GM12878 (cell line): ENCODE measurements at regions not wholly inside any gene's neighbourhood (a gene's known extent, or its start where the extent isn't known, plus 50 kb on each side); places are given as distances from the start of the nearest gene placed in this dataset.

ENCODE experiments used
- ATAC-seq: fragments of 200-7000 bp; cut with Tn5 transposase; 3 replicates; pipeline ENCODE4 v1.9.1; 2020; ENCODE audit warnings: mild to moderate bottlenecking, moderate library complexity
- BruUV-seq: library from RNA; stranded (reverse); fragments of 400-500 nt; replicated peaks from 2 replicates; lab custom pipeline; 2021; lab: Mats Ljungman, UMichigan
- CTCF ChIA-PET: fragments of 300-600 bp; sonication (Branson Sonifier 250); formaldehyde crosslinking; extraction: SDS; loops from one replicate; lab custom pipeline; 2021; ENCODE audit warnings: inconsistent platforms; lab: Yijun Ruan, JAX
- POLR2A ChIA-PET: fragments of 350-600 bp; formaldehyde crosslinking; extraction: SDS; loops from one replicate; lab custom pipeline; 2021; ENCODE audit warnings: inconsistent platforms; lab: Charles Lee
- RAD21 ChIA-PET: fragments of 300-600 bp; sonication (Branson Sonifier 250); formaldehyde crosslinking; loops from one replicate; lab custom pipeline; 2023; ENCODE audit warnings: antibody characterized with exemption; ENCODE audit not compliant: unreplicated experiment; lab: Charles Lee
- SMC1A ChIA-PET: fragments of 300-600 bp; sonication (Branson Sonifier 250); formaldehyde crosslinking; loops from one replicate; lab custom pipeline; 2023; ENCODE audit not compliant: unreplicated experiment, uncharacterized antibody; lab: Charles Lee
- DNase-seq: peaks from one replicate; pipeline ENCODE4 v3.0.0-alpha.2; 2011; ENCODE audit warnings: low read depth, low spot score
- FAIRE-seq: peaks from 3 replicates; lab custom pipeline; 2011; peaks lifted over from hg19 to GRCh38; lab: Jason Lieb, UNC
- H2AFZ ChIP-seq: 2 replicates; pipeline ENCODE4 v1.6.0; 2011; ENCODE audit warnings: low read depth, low read length, control low read depth; ENCODE audit not compliant: control insufficient read depth
- H3K27ac ChIP-seq: 2 replicates; pipeline ENCODE4 v1.5.1; 2011; ENCODE audit warnings: control low read depth; ENCODE audit not compliant: control insufficient read depth, insufficient read depth
- H3K27me3 ChIP-seq, 2 experiments: replicated peaks in 1 of 2; 2 replicates each; pipeline versions ENCODE4 v1.6.0 to v1.6.1; 2011; ENCODE audit warnings: low read length in 1 of 2; ENCODE audit not compliant: control insufficient read depth in 2 of 2, insufficient read depth in 2 of 2
- H3K36me3 ChIP-seq, 2 experiments: 2 replicates each; pipeline ENCODE4 v1.5.1; 2011; ENCODE audit warnings: low read length in 1 of 2; ENCODE audit not compliant: control insufficient read depth in 2 of 2, insufficient read depth in 2 of 2
- H3K4me1 ChIP-seq: 2 replicates; pipeline ENCODE4 v1.6.1; 2011; ENCODE audit warnings: mild to moderate bottlenecking, low read length, moderate library complexity, mixed read lengths; ENCODE audit not compliant: control insufficient read depth, insufficient read depth
- H3K4me2 ChIP-seq: 2 replicates; pipeline ENCODE4 v1.6.0; 2011; ENCODE audit warnings: control low read depth; ENCODE audit not compliant: control insufficient read depth, insufficient read depth
- H3K4me3 ChIP-seq: fragments of 200-600 bp; sonication (generic); 2 replicates; pipeline ENCODE4 v1.5.1; 2016
- H3K79me2 ChIP-seq: 2 replicates; pipeline ENCODE4 v1.6.0; 2011; ENCODE audit warnings: low read length; ENCODE audit not compliant: control insufficient read depth, insufficient read depth
- H3K9ac ChIP-seq: 2 replicates; pipeline ENCODE4 v1.8.0; 2011; ENCODE audit warnings: low read length, control low read depth, mixed read lengths; ENCODE audit not compliant: control insufficient read depth, insufficient read depth
- H3K9me3 ChIP-seq: replicated peaks from 3 replicates; pipeline ENCODE4 v1.5.1; 2011; ENCODE audit warnings: mild to moderate bottlenecking, low read length; ENCODE audit not compliant: control insufficient read depth, insufficient read depth
- H4K20me1 ChIP-seq: 2 replicates; pipeline ENCODE4 v1.6.0; 2011; ENCODE audit not compliant: control insufficient read depth, insufficient read depth
- CHD4 ChIP-seq: fragments of 200-600 bp; sonication (generic); IDR thresholded peaks from 2 replicates; pipeline ENCODE4 v1.6.1; 2016; ENCODE audit warnings: mild to moderate bottlenecking
- NFYB ChIP-seq: IDR thresholded peaks from 2 replicates; pipeline ENCODE4 v1.6.1; 2011; ENCODE audit warnings: low read depth, mild to moderate bottlenecking, low read length, improper control_type of control experiment, moderate library complexity; ENCODE audit not compliant: insufficient read depth
- SIN3A ChIP-seq: IDR thresholded peaks from 2 replicates; pipeline ENCODE4 v1.6.1; 2012; ENCODE audit warnings: low read depth, low read length, improper control_type of control experiment
- ZBTB33 ChIP-seq: fragments of 450-650 bp; IDR thresholded peaks from 2 replicates; pipeline ENCODE4 v1.6.1; 2017; ENCODE audit warnings: mild to moderate bottlenecking
- ZNF24 ChIP-seq: fragments of 450-650 bp; IDR thresholded peaks from 2 replicates; pipeline ENCODE4 v1.6.1; 2017; ENCODE audit warnings: antibody characterized with exemption, mild to moderate bottlenecking
- ZNF274 ChIP-seq: IDR thresholded peaks from one replicate; pipeline ENCODE4 v1.8.0; 2011; ENCODE audit not compliant: insufficient read length, insufficient read depth
- ZSCAN29 ChIP-seq: fragments of 450-650 bp; IDR thresholded peaks from 2 replicates; pipeline ENCODE4 v1.6.1; 2017; ENCODE audit warnings: mild to moderate bottlenecking, moderate library complexity
- WGBS: methylation state at CpG from one replicate; pipeline ENCODE4 v1.1.6; 2016; ENCODE audit warnings: low lambda C conversion rate; ENCODE audit not compliant: insufficient replicate concordance, insufficient coverage; ENCODE audit errors: missing lambda C conversion rate; 5-methylcytosine and 5-hydroxymethylcytosine counted together
- in situ Hi-C: fragments of 300-500 bp; cut with MboI; formaldehyde crosslinking; loops from 9 replicates; pipeline ENCODE4 v1.14.3; 2018; ENCODE audit warnings: mixed read lengths
- intact Hi-C: fragments of 100-400 bp; cut with micrococcal nuclease; formaldehyde crosslinking; loops from one replicate; pipeline ENCODE4 v1.14.2; 2022; ENCODE audit not compliant: unreplicated experiment

- SMC1A ChIA-PET, result no interaction called here
- no peak for ATAC-seq
- Histone ChIP-seq H4K20me1 (no peaks in the 10 kb centered on the region), H3K4me1 (no peaks in the 10 kb centered on the region), H3K9me3 (no peaks in the 10 kb centered on the region; the same call in 2 of the 3 replicates), H3K9ac (no peak overlapping the region), H3K4me3 (no peak overlapping the region), H3K27me3 (no peaks in the 10 kb centered on the region), H3K79me2 (no peaks in the 10 kb centered on the region), H3K36me3 (no peaks in the 10 kb centered on the region), H3K27ac (no peak overlapping the region), H2AFZ (no peak overlapping the region), H3K4me2 (no peak overlapping the region)
- no peak for DNase-seq
- POLR2A ChIA-PET, result no interaction called here
- RAD21 ChIA-PET, result interaction anchor here (0.7 to 1.5 kb wide), 2 partner anchors 91 to 540 kb away, joined by 3 to 5 read pairs; partner anchors contain the start of gene CBLB
- no TSS peak for BruUV-seq
- intact Hi-C loops (no loop called here), in situ Hi-C loops (no loop called here)
- no peak for FAIRE-seq
- WGBS, result 87% methylated on average over 5 of the region's 5 CpGs
- CTCF ChIA-PET, result no interaction called here
- TF ChIP-seq SIN3A (no peak), ZNF274 (no peak), NFYB (no peak)
Measured at GRCh38 chr3:105960381-105960780, 91.6 kb upstream of the CBLB start.

GRCh38 chr3:105963161-105963560, 94.3 kb upstream of the CBLB start:
- H3K4me1 ChIP-seq, result no peaks in the 10 kb centered on the region
- H3K27me3 ChIP-seq, result no peaks in the 10 kb centered on the region
- no peaks in the 10 kb centered on the region for H4K20me1 ChIP-seq
- ChIA-PET SMC1A (interaction anchor here (1.2 kb wide), 1 partner anchor 55 kb away, joined by 3 read pairs; no protein-coding TSS in a partner anchor), CTCF (interaction anchor here (0.6 to 1.3 kb wide), 2 partner anchors 10 to 13 kb away, joined by 3 read pairs; no protein-coding TSS in a partner anchor), POLR2A (no interaction called here), RAD21 (no interaction called here)
- in situ Hi-C loops, result no loop called here
- FAIRE-seq (no peak), DNase-seq (no peak), ATAC-seq (no peak)
- no peak overlapping the region for H3K4me3 ChIP-seq
- H3K4me2 ChIP-seq, result no peak overlapping the region
- H3K9me3 ChIP-seq, result no peaks in the 10 kb centered on the region; the same call in 1 of the 3 replicates
- BruUV-seq, result no TSS peak
- no peaks in the 10 kb centered on the region for H3K36me3 ChIP-seq
- intact Hi-C loops, result no loop called here
- no peak overlapping the region for H2AFZ ChIP-seq
- no peak overlapping the region for H3K9ac ChIP-seq
- WGBS, result 83% methylated on average over 1 of the region's 1 CpG
- H3K27ac ChIP-seq, result no peak overlapping the region
- TF ChIP-seq ZNF24 (no peak), ZSCAN29 (no peak), NFYB (no peak), CHD4 (no peak), ZBTB33 (no peak)
- no peaks in the 10 kb centered on the region for H3K79me2 ChIP-seq
